Lower leg skin (tissue), 3 donors: ENCODE measurements at regions not wholly inside any gene's neighbourhood (a gene's known extent, or its start where the extent isn't known, plus 50 kb on each side); places are given as distances from the start of the nearest gene placed in this dataset.

Experiments
- POLR2A ChIP-seq, 2 donors: fragments of 450-650 bp; IDR thresholded peaks; one replicate each; pipeline ENCODE4 v1.6.1; 2016 to 2017; ENCODE audit warnings: antibody characterized with exemption in 2 of 2, mild to moderate bottlenecking in 1 of 2, moderate library complexity in 1 of 2
- TF ChIP-seq, protein P1 (sequence below), 3 donors: fragments of 450-650 bp; IDR thresholded peaks; one replicate each; pipeline ENCODE4 v1.5.1; 2016; ENCODE audit warnings: antibody characterized with exemption in 3 of 3, mild to moderate bottlenecking in 3 of 3, moderate library complexity in 2 of 3

DNA sequence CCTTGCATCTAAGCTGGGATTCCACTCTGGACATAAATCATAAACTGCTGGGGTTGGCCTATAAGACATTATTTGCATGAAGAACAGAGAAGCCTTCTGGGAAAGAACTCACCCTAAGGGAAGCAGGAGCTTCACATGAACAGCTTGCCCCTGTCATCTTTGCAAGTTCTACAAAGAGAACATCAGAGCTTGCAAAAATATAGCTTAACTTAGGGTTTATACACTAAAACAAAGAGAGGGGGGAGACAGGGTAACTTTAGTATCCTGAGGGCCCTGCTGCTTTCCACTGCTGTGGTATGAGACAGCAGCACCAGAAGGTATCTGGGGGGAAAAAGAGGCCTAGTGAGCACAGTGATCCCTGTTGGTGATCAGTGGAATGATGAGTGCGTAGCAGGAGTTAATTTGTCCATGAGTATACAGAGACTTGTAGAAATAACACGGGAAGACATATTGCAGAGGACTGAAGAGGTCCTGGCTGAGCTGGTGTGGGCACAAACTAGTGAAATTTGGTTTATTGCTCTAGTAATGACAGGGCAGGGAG lies 116.1 kb upstream of the TSC22D1 start:
- TF ChIP-seq, protein P1, sequence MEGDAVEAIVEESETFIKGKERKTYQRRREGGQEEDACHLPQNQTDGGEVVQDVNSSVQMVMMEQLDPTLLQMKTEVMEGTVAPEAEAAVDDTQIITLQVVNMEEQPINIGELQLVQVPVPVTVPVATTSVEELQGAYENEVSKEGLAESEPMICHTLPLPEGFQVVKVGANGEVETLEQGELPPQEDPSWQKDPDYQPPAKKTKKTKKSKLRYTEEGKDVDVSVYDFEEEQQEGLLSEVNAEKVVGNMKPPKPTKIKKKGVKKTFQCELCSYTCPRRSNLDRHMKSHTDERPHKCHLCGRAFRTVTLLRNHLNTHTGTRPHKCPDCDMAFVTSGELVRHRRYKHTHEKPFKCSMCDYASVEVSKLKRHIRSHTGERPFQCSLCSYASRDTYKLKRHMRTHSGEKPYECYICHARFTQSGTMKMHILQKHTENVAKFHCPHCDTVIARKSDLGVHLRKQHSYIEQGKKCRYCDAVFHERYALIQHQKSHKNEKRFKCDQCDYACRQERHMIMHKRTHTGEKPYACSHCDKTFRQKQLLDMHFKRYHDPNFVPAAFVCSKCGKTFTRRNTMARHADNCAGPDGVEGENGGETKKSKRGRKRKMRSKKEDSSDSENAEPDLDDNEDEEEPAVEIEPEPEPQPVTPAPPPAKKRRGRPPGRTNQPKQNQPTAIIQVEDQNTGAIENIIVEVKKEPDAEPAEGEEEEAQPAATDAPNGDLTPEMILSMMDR (IDR thresholded peaks at IDR 0.05) = no peak
- no peak for TF ChIP-seq POLR2A (IDR thresholded peaks at IDR 0.05)
